Suprapubic skin (tissue), 4 donors: ENCODE measurements at regions not wholly inside any gene's neighbourhood (a gene's known extent, or its start where the extent isn't known, plus 50 kb on each side); places are given as distances from the start of the nearest gene placed in this dataset.

Experiments
- DNase-seq, 2 donors: peaks; one replicate each; pipeline ENCODE4 v3.0.0-alpha.2; 2019; ENCODE audit warnings: low spot score in 2 of 2
- H3K27ac ChIP-seq: fragments of 200-600 bp; sonication (generic); one replicate; pipeline ENCODE4 v1.5.1; 2019
- H3K27me3 ChIP-seq: fragments of 200-600 bp; sonication (generic); one replicate; pipeline ENCODE4 v1.5.1; 2019
- H3K36me3 ChIP-seq: fragments of 200-600 bp; sonication (generic); one replicate; pipeline ENCODE4 v1.5.1; 2019
- H3K4me1 ChIP-seq: fragments of 200-600 bp; sonication (generic); one replicate; pipeline ENCODE4 v1.5.1; 2019
- H3K4me3 ChIP-seq: fragments of 200-600 bp; sonication (generic); one replicate; pipeline ENCODE4 v1.5.1; 2019; ENCODE audit warnings: mild to moderate bottlenecking
- H3K9me3 ChIP-seq: fragments of 200-600 bp; sonication (generic); one replicate; pipeline ENCODE4 v1.5.1; 2019
- EP300 ChIP-seq: sonication (generic); formaldehyde crosslinking; IDR thresholded peaks from one replicate; pipeline ENCODE4 v1.6.1; 2017; ENCODE audit warnings: antibody characterized with exemption
- POLR2A ChIP-seq, 2 donors: fragments of 450-650 bp; IDR thresholded peaks; one replicate each; pipeline ENCODE4 v1.6.1; 2017; ENCODE audit warnings: antibody characterized with exemption in 2 of 2, mild to moderate bottlenecking in 2 of 2, moderate library complexity in 2 of 2
- POLR2AphosphoS5 ChIP-seq, 3 donors: sonication (generic); formaldehyde crosslinking; IDR thresholded peaks; one replicate each; pipeline ENCODE4 v1.6.1; 2017; ENCODE audit warnings: antibody characterized with exemption in 3 of 3
- WGBS: methylation state at CpG from one replicate; pipeline ENCODE4 v1.1.5; 2018; 5-methylcytosine and 5-hydroxymethylcytosine counted together
- TF ChIP-seq, protein P1 (sequence below), 2 donors: fragments of 200-600 bp in 1 of 2; fragments of 450-650 bp in 1 of 2; sonication (generic) in 1 of 2; IDR thresholded peaks; one replicate each; pipeline ENCODE4 v1.5.1; 2016 to 2019; ENCODE audit warnings: antibody characterized with exemption in 2 of 2, mild to moderate bottlenecking in 1 of 2, moderate library complexity in 1 of 2

DNA sequence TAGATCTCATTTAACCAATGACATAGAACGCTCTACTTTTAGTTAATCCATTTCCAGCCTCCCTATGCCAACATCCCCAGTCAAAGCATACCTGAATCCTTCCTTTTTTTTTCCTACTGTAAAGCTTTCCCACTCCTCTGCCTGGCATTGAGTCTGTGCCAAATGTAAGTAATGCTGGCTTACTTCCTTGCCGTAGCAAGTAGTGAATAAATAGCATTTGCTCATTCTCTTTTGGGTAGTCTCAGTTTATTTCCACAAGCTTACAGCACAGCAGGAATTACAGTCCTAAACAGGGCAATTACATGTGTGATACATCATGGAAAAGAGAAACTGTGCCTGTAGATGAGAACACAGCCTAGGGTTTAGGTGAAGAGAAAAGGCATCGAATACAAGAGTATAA, 352.6 kb upstream of the NEGR1 start:
- TF ChIP-seq, protein P1, sequence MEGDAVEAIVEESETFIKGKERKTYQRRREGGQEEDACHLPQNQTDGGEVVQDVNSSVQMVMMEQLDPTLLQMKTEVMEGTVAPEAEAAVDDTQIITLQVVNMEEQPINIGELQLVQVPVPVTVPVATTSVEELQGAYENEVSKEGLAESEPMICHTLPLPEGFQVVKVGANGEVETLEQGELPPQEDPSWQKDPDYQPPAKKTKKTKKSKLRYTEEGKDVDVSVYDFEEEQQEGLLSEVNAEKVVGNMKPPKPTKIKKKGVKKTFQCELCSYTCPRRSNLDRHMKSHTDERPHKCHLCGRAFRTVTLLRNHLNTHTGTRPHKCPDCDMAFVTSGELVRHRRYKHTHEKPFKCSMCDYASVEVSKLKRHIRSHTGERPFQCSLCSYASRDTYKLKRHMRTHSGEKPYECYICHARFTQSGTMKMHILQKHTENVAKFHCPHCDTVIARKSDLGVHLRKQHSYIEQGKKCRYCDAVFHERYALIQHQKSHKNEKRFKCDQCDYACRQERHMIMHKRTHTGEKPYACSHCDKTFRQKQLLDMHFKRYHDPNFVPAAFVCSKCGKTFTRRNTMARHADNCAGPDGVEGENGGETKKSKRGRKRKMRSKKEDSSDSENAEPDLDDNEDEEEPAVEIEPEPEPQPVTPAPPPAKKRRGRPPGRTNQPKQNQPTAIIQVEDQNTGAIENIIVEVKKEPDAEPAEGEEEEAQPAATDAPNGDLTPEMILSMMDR (IDR thresholded peaks at IDR 0.05), result no peak
- H3K9me3 ChIP-seq, result no peaks in the 10 kb centered on the region
- no peak overlapping the region for H3K4me3 ChIP-seq
- DNase-seq, result no peak
- 63% methylated on average over 3 of the region's 3 CpGs for WGBS
- no peak overlapping the region for H3K27ac ChIP-seq
- H3K4me1 ChIP-seq, result peaks cover 2% of the 10 kb centered on the region
- H3K27me3 ChIP-seq, result no peaks in the 10 kb centered on the region
- no peaks in the 10 kb centered on the region for H3K36me3 ChIP-seq

DNA sequence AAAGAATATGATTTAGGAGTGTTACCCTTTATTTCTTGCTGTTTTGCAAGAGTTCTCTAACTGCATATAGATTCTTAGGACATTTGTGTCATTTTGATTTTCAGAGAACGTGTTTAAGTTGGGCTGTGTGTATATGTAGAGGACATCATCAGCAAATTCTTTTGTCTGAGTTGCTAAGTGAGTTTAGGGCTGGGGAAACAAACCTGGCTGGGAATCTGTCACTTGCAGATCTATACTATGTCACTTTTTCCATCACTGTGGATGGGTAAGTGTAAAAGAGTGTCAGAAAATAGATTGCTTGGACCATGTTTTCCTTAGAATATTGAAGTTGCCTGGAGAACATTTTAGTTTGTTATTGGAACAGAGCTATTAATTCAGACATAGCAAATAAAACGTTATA, 349.1 kb upstream of the NEGR1 start:
- Histone ChIP-seq H3K36me3 (no peaks in the 10 kb centered on the region), H3K27ac (no peak overlapping the region), H3K9me3 (no peaks in the 10 kb centered on the region), H3K27me3 (no peaks in the 10 kb centered on the region), H3K4me3 (no peak overlapping the region), H3K4me1 (peaks cover 1% of the 10 kb centered on the region)
- DNase-seq, result no peak
- TF ChIP-seq EP300 (no peak), POLR2AphosphoS5 (IDR thresholded peaks at IDR 0.05) (no peak), POLR2A (IDR thresholded peaks at IDR 0.05) (no peak)
- TF ChIP-seq, protein P1 (IDR thresholded peaks at IDR 0.05), result no peak
- WGBS, result 58% methylated on average over 2 of the region's 2 CpGs

DNA sequence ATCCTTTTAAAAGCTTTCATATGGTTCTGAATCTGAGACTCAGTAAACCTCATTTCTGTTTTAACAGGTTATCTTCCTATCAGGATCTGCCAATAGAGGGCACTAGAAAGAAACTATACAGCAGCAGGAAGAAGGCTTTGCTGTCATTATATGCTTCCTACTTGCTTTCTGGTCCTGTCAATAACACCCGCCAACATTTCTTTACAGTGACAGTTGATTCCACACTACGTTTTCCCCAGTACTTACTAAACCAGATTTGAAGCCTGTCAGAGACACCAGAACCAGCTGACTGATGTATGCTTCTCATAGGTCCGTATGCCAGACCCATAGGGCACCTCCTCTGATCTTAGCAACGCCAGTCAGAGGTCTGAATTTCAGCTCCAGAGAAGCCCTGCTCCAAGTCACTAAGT, 341.0 kb upstream of the NEGR1 start:
- H3K9me3 ChIP-seq, result no peaks in the 10 kb centered on the region
- no peaks in the 10 kb centered on the region for H3K27me3 ChIP-seq
- WGBS, result 3% methylated on average over 4 of the region's 4 CpGs
- no peaks in the 10 kb centered on the region for H3K36me3 ChIP-seq
- TF ChIP-seq EP300, result no peak
- TF ChIP-seq, protein P1 (IDR thresholded peaks at IDR 0.05), result peak in 1 of 2 donors; percentile 38
- H3K4me3 ChIP-seq, result peak overlapping the region; percentile 28
- no peak overlapping the region for H3K27ac ChIP-seq
- no peak for DNase-seq
- H3K4me1 ChIP-seq, result peaks cover 3% of the 10 kb centered on the region

DNA sequence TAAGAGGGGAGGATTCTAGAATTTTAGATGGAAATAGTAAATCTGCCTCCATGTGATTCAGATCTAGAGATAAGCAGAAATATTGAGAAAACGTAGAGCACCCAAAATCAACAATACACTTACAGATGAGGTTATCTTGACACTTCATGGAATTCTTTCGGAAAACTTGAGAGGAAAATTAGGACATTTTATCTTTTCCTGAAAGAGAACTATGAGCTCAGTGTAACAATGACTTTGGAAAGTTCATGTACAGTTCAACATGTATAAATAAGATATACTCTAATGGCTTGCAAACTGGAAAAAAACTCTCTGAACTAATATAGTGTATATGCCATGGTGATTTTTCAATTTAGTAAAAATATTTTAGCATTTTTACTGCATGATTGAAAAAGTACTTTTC, 338.1 kb upstream of the NEGR1 start:
- Histone ChIP-seq H3K4me1 (peaks cover 3% of the 10 kb centered on the region), H3K4me3 (no peak overlapping the region), H3K36me3 (no peaks in the 10 kb centered on the region), H3K27ac (no peak overlapping the region), H3K27me3 (no peaks in the 10 kb centered on the region), H3K9me3 (no peaks in the 10 kb centered on the region)
- no peak for DNase-seq
- 58% methylated on average over 2 of the region's 2 CpGs for WGBS
- TF ChIP-seq EP300 (no peak), POLR2AphosphoS5 (IDR thresholded peaks at IDR 0.05) (no peak), POLR2A (IDR thresholded peaks at IDR 0.05) (no peak)
- TF ChIP-seq, protein P1 (IDR thresholded peaks at IDR 0.05), result no peak

DNA sequence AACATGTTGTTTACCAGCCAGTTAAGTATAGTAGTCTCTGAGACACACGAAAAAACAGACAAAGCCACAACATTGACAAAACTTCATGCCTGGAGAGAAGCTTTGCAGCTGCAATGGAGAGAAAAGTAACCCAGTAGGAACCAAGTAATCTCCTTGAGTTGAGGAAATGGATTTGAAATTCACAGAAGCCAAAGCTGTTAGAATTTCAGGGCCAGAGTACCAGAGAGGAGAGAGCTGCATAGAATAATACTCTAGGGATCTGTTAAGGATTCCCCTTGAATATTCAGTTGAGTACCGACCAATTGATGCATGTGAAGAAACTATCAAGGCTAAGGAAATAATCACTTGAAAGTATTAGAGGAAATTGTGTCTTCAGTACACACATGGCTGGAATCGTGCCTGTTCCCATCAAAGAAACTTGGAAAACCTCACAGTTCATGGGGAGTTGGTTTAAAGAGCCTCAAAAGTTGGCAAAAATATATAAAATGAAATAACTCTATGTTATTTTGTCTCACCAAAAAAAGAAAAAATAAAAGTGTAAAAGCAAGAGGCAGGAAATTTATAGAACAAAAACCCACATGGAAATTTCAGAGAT, 324.0 kb upstream of the NEGR1 start:
- Histone ChIP-seq H3K9me3 (no peaks in the 10 kb centered on the region), H3K36me3 (no peaks in the 10 kb centered on the region), H3K27me3 (no peaks in the 10 kb centered on the region), H3K4me3 (no peak overlapping the region), H3K4me1 (no peaks in the 10 kb centered on the region), H3K27ac (no peak overlapping the region)
- TF ChIP-seq POLR2A (IDR thresholded peaks at IDR 0.05), result no peak
- TF ChIP-seq EP300, result no peak
- TF ChIP-seq, protein P1 (IDR thresholded peaks at IDR 0.05), result no peak
- no peak for TF ChIP-seq POLR2AphosphoS5 (IDR thresholded peaks at IDR 0.05)
- DNase-seq, result no peak
- 40% methylated on average over 3 of the region's 3 CpGs for WGBS
